CD8-positive, alpha-beta memory T cell (primary cell): ENCODE measurements at regions not wholly inside any gene's neighbourhood (a gene's known extent, or its start where the extent isn't known, plus 50 kb on each side); places are given as distances from the start of the nearest gene placed in this dataset.

Experiments used
- CTCF ChIA-PET: fragments of 350-600 bp; sonication (Branson Sonifier 250); formaldehyde crosslinking; loops from one replicate; lab custom pipeline; 2021; ENCODE audit warnings: antibody characterized with exemption; lab: Charles Lee
- POLR2A ChIA-PET: fragments of 350-600 bp; sonication (Branson Sonifier 250); formaldehyde crosslinking; loops from one replicate; lab custom pipeline; 2021; ENCODE audit warnings: antibody characterized with exemption; lab: Charles Lee
- DNase-seq, 5 donors: peaks; one replicate each; pipeline versions ENCODE4 v3.0.0 to v3.0.0-alpha.2; 2020 to 2022; ENCODE audit warnings: mixed read lengths in 1 of 5
- H3K27ac ChIP-seq: one replicate; pipeline ENCODE4 v1.7.0; 2013; ENCODE audit warnings: low read depth, mild to moderate bottlenecking, low read length, moderate library complexity
- H3K27me3 ChIP-seq: 2 replicates; pipeline ENCODE4 v1.7.0; 2013; ENCODE audit warnings: low read length, mild to moderate bottlenecking; ENCODE audit not compliant: insufficient read depth, poor library complexity, severe bottlenecking
- H3K36me3 ChIP-seq: 2 replicates; pipeline ENCODE4 v1.7.0; 2013; ENCODE audit warnings: mild to moderate bottlenecking, low read length, moderate library complexity; ENCODE audit not compliant: insufficient read depth
- H3K4me1 ChIP-seq: 2 replicates; pipeline ENCODE4 v1.7.0; 2013; ENCODE audit warnings: mild to moderate bottlenecking, low read length, moderate library complexity; ENCODE audit not compliant: insufficient read depth
- H3K4me3 ChIP-seq: 2 replicates; pipeline ENCODE4 v1.7.0; 2013; ENCODE audit warnings: mild to moderate bottlenecking, low read length
- H3K9me3 ChIP-seq: 2 replicates; pipeline ENCODE4 v1.7.0; 2013; ENCODE audit warnings: mild to moderate bottlenecking, low read length
- H3K27ac Mint-ChIP-seq, 8 donors: one replicate each; pipeline ENCODE4 v1.8.0; 2020 to 2021; ENCODE audit warnings: mixed read lengths in 8 of 8, mild to moderate bottlenecking in 6 of 8, inconsistent platforms in 3 of 8, moderate library complexity in 3 of 8
- H3K27me3 Mint-ChIP-seq, 2 donors: one replicate each; pipeline ENCODE4 v1.8.0; 2020 to 2021; ENCODE audit warnings: mixed read lengths in 2 of 2, mild to moderate bottlenecking in 1 of 2, moderate library complexity in 1 of 2
- H3K36me3 Mint-ChIP-seq, 3 donors: one replicate each; pipeline ENCODE4 v1.8.0; 2020 to 2021; ENCODE audit warnings: mixed read lengths in 3 of 3, inconsistent platforms in 1 of 3, mild to moderate bottlenecking in 1 of 3
- H3K4me1 Mint-ChIP-seq, 3 donors: one replicate each; pipeline ENCODE4 v1.8.0; 2020 to 2021; ENCODE audit warnings: mixed read lengths in 3 of 3, inconsistent platforms in 1 of 3, mild to moderate bottlenecking in 1 of 3
- H3K4me3 Mint-ChIP-seq, 7 donors: one replicate each; pipeline ENCODE4 v1.8.0; 2020 to 2021; ENCODE audit warnings: mixed read lengths in 7 of 7, mild to moderate bottlenecking in 6 of 7, moderate library complexity in 4 of 7, inconsistent platforms in 2 of 7
- H3K9me3 Mint-ChIP-seq, 5 donors: one replicate each; pipeline ENCODE4 v1.8.0; 2020 to 2022; ENCODE audit warnings: mixed read lengths in 5 of 5, mild to moderate bottlenecking in 3 of 5, moderate library complexity in 2 of 5, inconsistent platforms in 1 of 5

- no peaks in the 10 kb centered on the region for H3K4me1 Mint-ChIP-seq
- H3K36me3 Mint-ChIP-seq: no peaks in the 10 kb centered on the region
- ChIA-PET POLR2A (no interaction called here), CTCF (no interaction called here)
- Histone ChIP-seq H3K4me3 (no peak overlapping the region), H3K4me1 (no peaks in the 10 kb centered on the region), H3K9me3 (no peaks in the 10 kb centered on the region), H3K27me3 (no peaks in the 10 kb centered on the region), H3K36me3 (no peaks in the 10 kb centered on the region), H3K27ac (no peak overlapping the region)
- no peak overlapping the region for H3K4me3 Mint-ChIP-seq
- no peak for DNase-seq
- no peak overlapping the region for H3K27ac Mint-ChIP-seq
- peaks cover 0 to 6% (median 2%) of the 10 kb centered on the region in 5 donors for H3K9me3 Mint-ChIP-seq
- H3K27me3 Mint-ChIP-seq: peaks cover 0 to 1% of the 10 kb centered on the region in 2 donors
Measured at GRCh38 chr12:88802096-88802706, 221.9 kb upstream of the KITLG start.

- Histone ChIP-seq H3K9me3 (no peaks in the 10 kb centered on the region), H3K4me1 (no peaks in the 10 kb centered on the region), H3K36me3 (no peaks in the 10 kb centered on the region), H3K27me3 (no peaks in the 10 kb centered on the region), H3K4me3 (no peak overlapping the region), H3K27ac (no peak overlapping the region)
- ChIA-PET CTCF (no interaction called here), POLR2A (no interaction called here)
- H3K27ac Mint-ChIP-seq: no peak overlapping the region
- H3K4me3 Mint-ChIP-seq: no peak overlapping the region
- H3K9me3 Mint-ChIP-seq: peaks cover 0 to 6% (median 2%) of the 10 kb centered on the region in 5 donors
- H3K27me3 Mint-ChIP-seq: peaks cover 0 to 1% of the 10 kb centered on the region in 2 donors
- H3K36me3 Mint-ChIP-seq: no peaks in the 10 kb centered on the region
- H3K4me1 Mint-ChIP-seq: no peaks in the 10 kb centered on the region
- DNase-seq: no peak
Measured at GRCh38 chr12:88801227-88802095, 221.2 kb upstream of the KITLG start.

GRCh38 chr12:88793096-88793495 is 212.8 kb upstream of the KITLG start:
- peaks cover 0 to 4% (median 3%) of the 10 kb centered on the region in 5 donors for H3K9me3 Mint-ChIP-seq
- H3K27ac Mint-ChIP-seq: no peak overlapping the region
- H3K36me3 Mint-ChIP-seq: no peaks in the 10 kb centered on the region
- Histone ChIP-seq H3K4me1 (no peaks in the 10 kb centered on the region), H3K27ac (no peak overlapping the region), H3K27me3 (no peaks in the 10 kb centered on the region), H3K36me3 (no peaks in the 10 kb centered on the region), H3K4me3 (no peak overlapping the region), H3K9me3 (no peaks in the 10 kb centered on the region)
- POLR2A ChIA-PET: no interaction called here
- H3K4me3 Mint-ChIP-seq: no peak overlapping the region
- DNase-seq: no peak
- CTCF ChIA-PET: no interaction called here
- no peaks in the 10 kb centered on the region for H3K4me1 Mint-ChIP-seq
- no peaks in the 10 kb centered on the region for H3K27me3 Mint-ChIP-seq

DNA sequence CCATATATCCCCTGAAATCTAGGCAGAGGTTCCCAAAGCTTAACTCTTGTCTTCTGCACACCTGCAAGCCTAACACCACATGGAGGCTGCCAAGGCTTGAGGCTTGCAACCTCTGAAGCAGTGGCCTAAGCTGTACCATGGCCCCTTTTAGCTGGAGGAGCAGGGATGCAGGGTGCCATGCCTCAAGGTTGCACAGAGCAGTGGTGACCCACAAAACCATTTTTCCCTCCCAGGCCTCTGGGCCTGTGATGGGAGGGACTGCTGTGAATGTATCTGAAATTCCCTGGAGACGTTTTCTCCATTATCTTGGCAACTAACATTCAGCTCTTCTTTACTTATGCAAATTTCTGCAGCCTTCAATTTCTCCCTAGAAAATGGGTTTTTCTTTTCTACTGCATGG is 210.0 kb upstream of the KITLG start:
- no peaks in the 10 kb centered on the region for H3K4me1 ChIP-seq
- ChIA-PET CTCF (no interaction called here), POLR2A (no interaction called here)
- H3K4me3 ChIP-seq: no peak overlapping the region
- peaks cover 0 to 4% (median 3%) of the 10 kb centered on the region in 5 donors for H3K9me3 Mint-ChIP-seq
- H3K27ac ChIP-seq: no peak overlapping the region
- no peaks in the 10 kb centered on the region for H3K36me3 ChIP-seq
- no peak overlapping the region for H3K27ac Mint-ChIP-seq
- no peaks in the 10 kb centered on the region for H3K27me3 Mint-ChIP-seq
- no peaks in the 10 kb centered on the region for H3K9me3 ChIP-seq
- H3K4me1 Mint-ChIP-seq: no peaks in the 10 kb centered on the region
- DNase-seq: no peak
- H3K4me3 Mint-ChIP-seq: no peak overlapping the region
- H3K27me3 ChIP-seq: no peaks in the 10 kb centered on the region
- no peaks in the 10 kb centered on the region for H3K36me3 Mint-ChIP-seq

DNA sequence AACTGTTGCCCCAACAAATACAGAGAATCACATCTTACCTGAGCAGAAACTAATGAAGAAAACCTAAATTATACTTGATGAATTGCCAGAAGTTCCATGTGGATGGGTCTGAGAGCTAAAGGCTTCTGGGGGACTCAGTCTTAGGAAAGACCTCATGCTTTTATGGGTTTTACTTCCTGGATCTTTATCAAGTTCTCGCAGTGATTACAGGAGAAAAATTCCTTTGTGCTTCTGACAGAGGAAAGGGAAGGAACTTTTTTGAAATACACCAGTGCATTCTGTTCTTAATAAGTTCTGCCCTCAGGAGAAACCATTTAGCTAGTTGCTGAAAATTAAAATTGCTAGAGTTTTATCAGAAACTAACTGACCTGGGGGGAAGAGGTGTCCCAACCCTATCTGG is 203.9 kb upstream of the KITLG start:
- Histone ChIP-seq H3K36me3 (no peaks in the 10 kb centered on the region), H3K9me3 (no peaks in the 10 kb centered on the region), H3K27me3 (no peaks in the 10 kb centered on the region), H3K4me1 (no peaks in the 10 kb centered on the region), H3K4me3 (no peak overlapping the region), H3K27ac (no peak overlapping the region)
- POLR2A ChIA-PET: no interaction called here
- no peak for DNase-seq
- H3K27ac Mint-ChIP-seq: no peak overlapping the region
- H3K27me3 Mint-ChIP-seq: no peaks in the 10 kb centered on the region
- CTCF ChIA-PET: no interaction called here
- no peak overlapping the region for H3K4me3 Mint-ChIP-seq
- H3K4me1 Mint-ChIP-seq: no peaks in the 10 kb centered on the region
- H3K9me3 Mint-ChIP-seq: peaks cover 0 to 4% (median 0%) of the 10 kb centered on the region in 5 donors
- no peaks in the 10 kb centered on the region for H3K36me3 Mint-ChIP-seq

- Mint-ChIP-seq H3K4me1 (no peaks in the 10 kb centered on the region), H3K4me3 (no peak overlapping the region), H3K27ac (no peak overlapping the region), H3K36me3 (no peaks in the 10 kb centered on the region), H3K9me3 (peaks cover 0 to 4% (median 0%) of the 10 kb centered on the region in 5 donors), H3K27me3 (peaks cover 0 to 5% of the 10 kb centered on the region in 2 donors)
- Histone ChIP-seq H3K9me3 (no peaks in the 10 kb centered on the region), H3K4me3 (no peak overlapping the region), H3K27me3 (no peaks in the 10 kb centered on the region), H3K27ac (no peak overlapping the region), H3K36me3 (no peaks in the 10 kb centered on the region), H3K4me1 (no peaks in the 10 kb centered on the region)
- ChIA-PET POLR2A (no interaction called here), CTCF (no interaction called here)
- no peak for DNase-seq
Measured at GRCh38 chr12:88782351-88782750, 202.1 kb upstream of the KITLG start.

GRCh38 chr12:88781909-88782308 is 201.6 kb upstream of the KITLG start:
- ChIA-PET POLR2A (no interaction called here), CTCF (no interaction called here)
- Histone ChIP-seq H3K9me3 (no peaks in the 10 kb centered on the region), H3K4me1 (no peaks in the 10 kb centered on the region), H3K36me3 (no peaks in the 10 kb centered on the region), H3K27ac (no peak overlapping the region), H3K27me3 (no peaks in the 10 kb centered on the region), H3K4me3 (no peak overlapping the region)
- no peak overlapping the region for H3K27ac Mint-ChIP-seq
- peaks cover 0 to 5% of the 10 kb centered on the region in 2 donors for H3K27me3 Mint-ChIP-seq
- H3K9me3 Mint-ChIP-seq: peaks cover 0 to 4% (median 0%) of the 10 kb centered on the region in 5 donors
- no peak overlapping the region for H3K4me3 Mint-ChIP-seq
- H3K4me1 Mint-ChIP-seq: no peaks in the 10 kb centered on the region
- DNase-seq: no peak
- H3K36me3 Mint-ChIP-seq: no peaks in the 10 kb centered on the region

- no peak for DNase-seq
- H3K27me3 Mint-ChIP-seq: peaks cover 0 to 5% of the 10 kb centered on the region in 2 donors
- no peaks in the 10 kb centered on the region for H3K36me3 Mint-ChIP-seq
- Histone ChIP-seq H3K4me1 (no peaks in the 10 kb centered on the region), H3K36me3 (no peaks in the 10 kb centered on the region), H3K9me3 (no peaks in the 10 kb centered on the region), H3K27ac (no peak overlapping the region), H3K27me3 (no peaks in the 10 kb centered on the region), H3K4me3 (no peak overlapping the region)
- peaks cover 0 to 7% (median 0%) of the 10 kb centered on the region in 5 donors for H3K9me3 Mint-ChIP-seq
- POLR2A ChIA-PET: no interaction called here
- H3K4me1 Mint-ChIP-seq: no peaks in the 10 kb centered on the region
- CTCF ChIA-PET: no interaction called here
- H3K27ac Mint-ChIP-seq: no peak overlapping the region
- H3K4me3 Mint-ChIP-seq: no peak overlapping the region
Measured at GRCh38 chr12:88778064-88778463, 197.8 kb upstream of the KITLG start.
